ENCODE measurements at regions not wholly inside any gene's neighbourhood (a gene's known extent, or its start where the extent isn't known, plus 50 kb on each side); places are given as distances from the start of the nearest gene placed in this dataset.

GRCh38 chr3:73766599-73767381 is 142.0 kb upstream of the PDZRN3 start:
- in situ Hi-C loops (cut with MboI; ENCODE audit: low pct_unique_long_range_greater_than_20kb, low sequenced_read_pairs) = no loop called here
- DNase-seq = peak; percentile 5

GRCh38 chr3:73765878-73766545 is 141.3 kb upstream of the PDZRN3 start:
- in situ Hi-C loops (cut with MboI; ENCODE audit: low pct_unique_long_range_greater_than_20kb, low sequenced_read_pairs) = no loop called here

GRCh38 chr3:73762855-73763254 is 138.1 kb upstream of the PDZRN3 start:
- in situ Hi-C loops (cut with MboI; ENCODE audit: low pct_unique_long_range_greater_than_20kb, low sequenced_read_pairs) = no loop called here
- DNase-seq = no peak

More at GRCh38 chr3:73765878-73766545, 141.3 kb upstream of the PDZRN3 start:
- no peak for DNase-seq

DNA sequence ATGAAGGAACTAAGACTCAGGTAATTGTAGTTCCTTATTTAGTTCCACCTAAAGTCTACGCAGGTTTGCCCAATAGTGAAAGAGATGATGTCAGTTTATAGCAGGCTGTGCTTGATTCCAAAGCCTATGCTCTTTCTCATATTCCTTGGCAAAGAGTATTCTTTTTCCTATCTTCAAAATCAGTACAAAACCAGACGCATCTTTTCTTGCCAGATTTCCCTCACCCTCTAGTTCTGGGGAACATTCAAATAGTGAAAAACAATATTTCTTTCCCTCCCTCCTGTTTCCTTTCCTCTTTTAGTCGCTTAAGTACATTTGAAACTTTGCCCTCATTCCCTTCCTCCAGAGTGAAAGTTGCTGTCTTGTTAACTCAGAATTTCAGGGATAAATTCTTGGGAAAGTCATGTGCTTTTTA is 134.6 kb upstream of the PDZRN3 start:
- no peak for DNase-seq
- in situ Hi-C loops (cut with MboI; ENCODE audit: low pct_unique_long_range_greater_than_20kb, low sequenced_read_pairs) = no loop called here

- in situ Hi-C loops (cut with MboI; ENCODE audit: low pct_unique_long_range_greater_than_20kb, low sequenced_read_pairs) = no loop called here
- DNase-seq = no peak
These were observed 132.8 kb upstream of the PDZRN3 start for GRCh38 chr3:73757536-73757935.

DNA sequence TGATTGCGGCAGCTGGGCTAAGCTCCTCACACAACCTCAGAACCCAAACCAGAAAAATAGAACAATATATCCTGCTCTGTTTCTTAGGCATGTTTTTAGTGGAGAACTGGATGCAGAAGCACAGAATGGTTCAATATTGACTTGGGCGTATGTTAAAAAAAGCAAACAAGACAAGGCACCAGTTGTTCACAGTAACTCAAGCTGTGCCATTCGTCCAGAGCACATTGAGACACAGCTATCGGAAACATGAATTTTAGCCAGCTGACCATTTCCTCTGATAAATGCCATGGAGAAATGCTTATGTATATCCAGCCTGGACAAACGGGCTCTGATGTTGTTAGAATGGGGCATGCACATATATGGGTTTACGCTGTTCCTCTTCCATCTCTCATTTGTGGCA is 129.2 kb upstream of the PDZRN3 start:
- in situ Hi-C loops (cut with MboI; ENCODE audit: low pct_unique_long_range_greater_than_20kb, low sequenced_read_pairs) = no loop called here
- DNase-seq = no peak

DNA sequence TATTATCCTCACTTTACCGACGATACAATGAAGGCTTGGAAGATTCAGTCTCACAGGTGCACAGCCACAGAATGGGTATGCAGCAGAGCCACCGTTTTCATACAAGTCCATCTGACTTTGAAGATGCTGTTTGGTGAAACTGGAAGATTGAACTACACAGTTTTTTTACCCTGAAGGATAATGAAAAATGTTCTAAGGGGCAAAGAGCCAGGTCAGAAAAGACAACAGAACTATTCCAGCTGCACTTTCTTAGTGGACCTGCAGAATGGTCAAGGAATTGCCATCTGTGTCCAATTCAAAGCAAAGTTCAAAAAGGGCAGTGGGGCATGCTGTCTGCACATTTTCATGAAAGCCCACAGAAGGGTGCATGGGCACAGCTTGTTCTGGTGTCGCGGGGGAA is 127.6 kb upstream of the PDZRN3 start:
- in situ Hi-C loops (cut with MboI; ENCODE audit: low pct_unique_long_range_greater_than_20kb, low sequenced_read_pairs) = no loop called here
- no peak for DNase-seq

DNA sequence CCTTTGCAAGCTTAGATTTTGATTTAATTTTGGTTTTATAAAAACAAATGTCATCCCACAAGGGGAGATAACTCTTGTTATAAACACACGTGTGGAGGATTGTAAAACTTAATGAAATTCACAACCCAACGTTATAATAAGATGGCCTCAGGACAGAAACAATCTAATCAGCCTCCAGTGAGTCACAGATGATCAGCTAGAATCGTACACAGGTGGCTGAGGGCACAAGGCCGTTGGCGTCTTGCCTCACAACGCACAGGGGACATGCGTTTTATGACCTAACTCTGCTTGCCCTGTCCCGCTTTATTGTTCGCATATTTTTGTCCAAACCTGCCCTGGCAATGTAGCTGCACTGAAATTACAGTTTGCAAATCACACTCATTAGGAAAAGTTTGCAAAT is 121.9 kb upstream of the PDZRN3 start:
- no peak for DNase-seq
- in situ Hi-C loops (cut with MboI; ENCODE audit: low pct_unique_long_range_greater_than_20kb, low sequenced_read_pairs) = no loop called here

- no peak for DNase-seq
- in situ Hi-C loops (cut with MboI; ENCODE audit: low pct_unique_long_range_greater_than_20kb, low sequenced_read_pairs) = no loop called here
These were observed 120.9 kb upstream of the PDZRN3 start for GRCh38 chr3:73745526-73746191.

GRCh38 chr3:73743551-73743950 is 118.8 kb upstream of the PDZRN3 start:
- no peak for DNase-seq
- in situ Hi-C loops (cut with MboI; ENCODE audit: low pct_unique_long_range_greater_than_20kb, low sequenced_read_pairs) = no loop called here

DNA sequence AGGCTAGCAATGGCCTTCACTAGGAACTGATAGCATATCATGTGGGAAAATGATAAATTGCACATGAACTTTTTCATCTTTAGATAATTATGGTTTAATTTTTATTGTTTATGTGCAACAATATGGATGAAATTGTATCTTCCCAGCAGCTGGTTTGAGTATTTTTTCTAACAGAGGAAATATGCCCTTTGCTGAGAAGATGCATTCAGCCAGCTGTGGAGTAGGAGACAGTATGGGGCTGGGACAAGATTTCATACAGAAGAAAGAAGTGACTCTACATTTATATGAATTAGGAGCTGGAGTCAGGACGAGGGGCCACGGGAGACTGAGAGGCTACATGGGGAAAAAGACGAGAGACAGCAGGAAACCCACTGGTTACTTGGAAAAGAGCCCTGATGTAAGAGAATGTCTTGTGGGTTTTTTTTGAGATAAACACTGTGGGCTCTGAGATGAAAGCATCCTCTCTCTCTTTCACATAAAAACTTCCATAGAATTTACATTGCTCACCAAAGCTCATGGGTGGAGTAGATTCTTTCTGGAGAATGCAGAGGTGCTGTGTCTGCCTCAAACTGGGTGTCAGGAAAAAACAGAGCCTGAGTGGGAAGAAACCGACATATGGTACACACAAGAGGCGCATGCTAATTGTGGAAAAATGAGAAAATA is 115.2 kb upstream of the PDZRN3 start:
- DNase-seq = no peak
- in situ Hi-C loops (cut with MboI; ENCODE audit: low pct_unique_long_range_greater_than_20kb, low sequenced_read_pairs) = no loop called here

GRCh38 chr3:73738711-73739110 is 114.0 kb upstream of the PDZRN3 start:
- in situ Hi-C loops (cut with MboI; ENCODE audit: low pct_unique_long_range_greater_than_20kb, low sequenced_read_pairs) = no loop called here

GRCh38 chr3:73734211-73735089 is 109.7 kb upstream of the PDZRN3 start:
- no peak for DNase-seq
- in situ Hi-C loops (cut with MboI; ENCODE audit: low pct_unique_long_range_greater_than_20kb, low sequenced_read_pairs) = no loop called here

More at GRCh38 chr3:73738711-73739110, 114.0 kb upstream of the PDZRN3 start:
- no peak for DNase-seq

GRCh38 chr3:73733746-73734145 is 109.0 kb upstream of the PDZRN3 start:
- DNase-seq = no peak
- in situ Hi-C loops (cut with MboI; ENCODE audit: low pct_unique_long_range_greater_than_20kb, low sequenced_read_pairs) = no loop called here

GRCh38 chr3:73729969-73730440 is 105.3 kb upstream of the PDZRN3 start:
- no peak for DNase-seq
- in situ Hi-C loops (cut with MboI; ENCODE audit: low pct_unique_long_range_greater_than_20kb, low sequenced_read_pairs) = no loop called here

- in situ Hi-C loops (cut with MboI; ENCODE audit: low pct_unique_long_range_greater_than_20kb, low sequenced_read_pairs) = no loop called here
- DNase-seq = no peak
These were observed 103.1 kb upstream of the PDZRN3 start for GRCh38 chr3:73727854-73728253.

DNA sequence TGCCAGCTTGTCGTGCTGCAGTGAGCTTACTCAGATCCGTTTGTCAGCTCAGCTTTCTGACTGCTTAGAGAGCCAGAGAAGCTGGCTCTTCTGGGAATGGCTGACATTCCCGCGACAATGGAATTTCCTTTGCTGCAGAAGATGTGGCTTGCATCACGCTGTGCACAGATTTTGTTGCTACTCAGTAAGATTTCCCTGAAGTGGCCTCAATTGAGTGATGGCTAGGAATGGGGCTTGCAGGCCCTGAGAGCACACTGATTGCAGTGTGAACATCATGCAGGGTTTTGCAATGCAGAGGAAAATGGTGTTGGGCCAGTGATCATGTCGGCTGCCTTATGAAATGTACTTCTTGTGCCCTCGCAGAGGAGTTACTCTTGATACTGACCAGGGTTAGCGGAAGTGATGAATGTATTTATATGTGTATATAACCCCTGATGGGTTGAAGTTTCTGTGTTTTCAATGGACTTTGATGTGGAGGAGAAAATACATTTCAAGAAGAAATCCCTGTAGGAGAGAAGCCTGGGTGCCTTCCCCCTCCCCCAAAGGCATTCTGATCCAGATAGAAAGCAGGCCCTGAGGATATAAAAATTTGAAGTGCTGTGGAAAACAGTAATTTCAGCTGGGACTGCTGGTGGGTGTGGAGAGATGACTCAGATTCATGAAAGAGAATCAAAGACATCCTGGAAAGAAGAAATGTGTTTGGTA is 102.5 kb upstream of the PDZRN3 start:
- DNase-seq = no peak
- in situ Hi-C loops (cut with MboI; ENCODE audit: low pct_unique_long_range_greater_than_20kb, low sequenced_read_pairs) = no loop called here

DNA sequence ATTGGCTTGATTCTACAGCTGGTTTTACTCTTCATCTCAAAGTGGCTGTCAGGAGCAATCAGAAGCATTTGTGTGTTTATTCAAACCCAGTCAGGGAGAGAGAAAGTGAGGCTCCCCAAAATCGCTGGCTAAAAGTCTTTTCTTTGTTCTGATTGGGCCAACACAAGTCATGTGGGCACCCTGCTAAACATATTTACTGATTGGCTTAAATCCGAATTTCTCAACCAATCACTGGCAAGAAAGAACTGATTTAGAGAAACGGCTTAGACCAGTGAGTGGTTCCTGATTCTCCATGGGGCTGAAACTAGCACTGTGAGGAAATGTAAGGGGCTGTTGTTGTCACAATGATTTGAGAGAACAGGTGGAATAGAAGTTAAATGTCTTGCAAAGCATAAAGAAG is 98.9 kb upstream of the PDZRN3 start:
- DNase-seq = no peak
- in situ Hi-C loops (cut with MboI; ENCODE audit: low pct_unique_long_range_greater_than_20kb, low sequenced_read_pairs) = no loop called here
